ENCODE measurements at regions not wholly inside any gene's neighbourhood (a gene's known extent, or its start where the extent isn't known, plus 50 kb on each side); places are given as distances from the start of the nearest gene placed in this dataset.

DNA sequence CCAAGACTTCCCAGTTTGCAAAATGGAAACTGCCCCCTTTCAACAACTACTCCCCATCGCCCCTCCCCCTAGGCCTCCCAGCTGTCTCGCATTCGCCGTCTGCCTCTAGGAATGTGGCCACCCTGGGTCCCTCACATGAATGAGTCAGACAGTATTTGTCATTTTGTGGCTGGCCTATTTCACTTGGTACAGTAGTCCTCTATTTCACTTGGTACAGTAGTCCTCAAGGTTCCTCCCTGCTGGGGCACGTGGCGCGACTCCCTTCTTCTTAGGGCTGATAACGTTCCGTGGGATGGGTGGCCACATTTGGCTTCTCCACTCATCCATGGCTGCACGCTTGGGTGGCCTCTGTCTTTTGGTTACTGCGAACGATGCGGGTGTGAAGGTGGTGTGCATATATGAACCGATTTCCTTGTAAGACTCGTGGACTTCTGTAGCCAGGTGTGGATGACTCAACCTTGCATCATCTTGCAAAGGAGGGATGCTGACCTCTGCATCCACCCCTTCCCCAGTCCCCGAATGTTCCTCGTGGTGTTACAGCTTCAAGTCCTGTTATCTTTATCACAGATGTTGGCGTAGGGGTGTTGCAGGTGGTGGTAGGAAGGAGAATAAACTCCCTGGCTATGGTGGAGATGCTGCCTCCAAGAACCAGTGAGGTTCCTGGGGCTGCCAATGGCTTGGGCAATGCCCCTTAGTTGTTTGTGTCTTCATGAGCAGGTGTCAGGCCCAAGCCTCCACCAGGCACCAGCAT, 112.1 kb upstream of the SOX1 start:
- no peak for TF ChIP-seq POLR2A (IDR thresholded peaks at IDR 0.05)
- TF ChIP-seq POLR2AphosphoS5 (IDR thresholded peaks at IDR 0.05): no peak
- TF ChIP-seq, protein P1, sequence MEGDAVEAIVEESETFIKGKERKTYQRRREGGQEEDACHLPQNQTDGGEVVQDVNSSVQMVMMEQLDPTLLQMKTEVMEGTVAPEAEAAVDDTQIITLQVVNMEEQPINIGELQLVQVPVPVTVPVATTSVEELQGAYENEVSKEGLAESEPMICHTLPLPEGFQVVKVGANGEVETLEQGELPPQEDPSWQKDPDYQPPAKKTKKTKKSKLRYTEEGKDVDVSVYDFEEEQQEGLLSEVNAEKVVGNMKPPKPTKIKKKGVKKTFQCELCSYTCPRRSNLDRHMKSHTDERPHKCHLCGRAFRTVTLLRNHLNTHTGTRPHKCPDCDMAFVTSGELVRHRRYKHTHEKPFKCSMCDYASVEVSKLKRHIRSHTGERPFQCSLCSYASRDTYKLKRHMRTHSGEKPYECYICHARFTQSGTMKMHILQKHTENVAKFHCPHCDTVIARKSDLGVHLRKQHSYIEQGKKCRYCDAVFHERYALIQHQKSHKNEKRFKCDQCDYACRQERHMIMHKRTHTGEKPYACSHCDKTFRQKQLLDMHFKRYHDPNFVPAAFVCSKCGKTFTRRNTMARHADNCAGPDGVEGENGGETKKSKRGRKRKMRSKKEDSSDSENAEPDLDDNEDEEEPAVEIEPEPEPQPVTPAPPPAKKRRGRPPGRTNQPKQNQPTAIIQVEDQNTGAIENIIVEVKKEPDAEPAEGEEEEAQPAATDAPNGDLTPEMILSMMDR (IDR thresholded peaks at IDR 0.05): no peak

All from gastroesophageal sphincter (tissue), 3 donors.